Right lobe of liver (tissue), 6 donors: ENCODE measurements at regions not wholly inside any gene's neighbourhood (a gene's known extent, or its start where the extent isn't known, plus 50 kb on each side); places are given as distances from the start of the nearest gene placed in this dataset.
A peak's percentile ranks its signal among the peaks of the same experiment; 100 is the strongest.

Source experiments
- ATAC-seq, 4 donors: fragments of 200-7000 bp; cut with Tn5 transposase; one replicate each; pipeline ENCODE4 v1.9.1; 2020; ENCODE audit warnings: mild to moderate bottlenecking in 4 of 4, moderate library complexity in 4 of 4
- DNase-seq, 3 donors: peaks; one replicate each; pipeline ENCODE4 v3.0.0-alpha.2; 2020
- H3K27ac ChIP-seq, 3 donors: fragments of 200-600 bp; one replicate each; pipeline ENCODE4 v1.8.0; 2022
- H3K27me3 ChIP-seq, 2 donors: fragments of 200-600 bp; one replicate each; pipeline ENCODE4 v1.8.0; 2022
- H3K36me3 ChIP-seq, 4 donors: fragments of 200-600 bp; sonication (generic) in 1 of 4; one replicate each; pipeline versions ENCODE4 v1.5.1 to v1.8.0; 2017 to 2022; ENCODE audit warnings: control low read depth in 1 of 4
- H3K4me1 ChIP-seq, 4 donors: fragments of 200-600 bp; sonication (generic) in 1 of 4; one replicate each; pipeline versions ENCODE4 v1.5.1 to v1.8.0; 2017 to 2022; ENCODE audit warnings: control low read depth in 1 of 4
- H3K4me3 ChIP-seq, 3 donors: fragments of 200-600 bp; one replicate each; pipeline ENCODE4 v1.8.0; 2022
- H3K9me3 ChIP-seq, 4 donors: fragments of 200-600 bp; sonication (generic) in 1 of 4; one replicate each; pipeline versions ENCODE4 v1.5.1 to v1.8.0; 2017 to 2022; ENCODE audit warnings: control low read depth in 1 of 4
- POLR2A ChIP-seq: fragments of 450-650 bp; IDR thresholded peaks from one replicate; pipeline ENCODE4 v1.6.1; 2017; ENCODE audit warnings: antibody characterized with exemption, mild to moderate bottlenecking
- WGBS: methylation state at CpG from one replicate; pipeline ENCODE4 v1.1.6; 2018; ENCODE audit warnings: low coverage, low lambda C conversion rate; ENCODE audit not compliant: insufficient coverage; ENCODE audit errors: missing lambda C conversion rate; 5-methylcytosine and 5-hydroxymethylcytosine counted together
- intact Hi-C, 2 donors: fragments of 100-400 bp; cut with DNase I; formaldehyde crosslinking; loops; one replicate each; pipeline versions ENCODE4 v1.11.2 to v1.14.1; 2022
- TF ChIP-seq, protein P1 (sequence below), 4 donors: fragments of 200-600 bp in 3 of 4; fragments of 450-650 bp in 1 of 4; IDR thresholded peaks; one replicate each; pipeline versions ENCODE4 v1.5.1 to v1.8.0; 2016 to 2022; ENCODE audit warnings: antibody characterized with exemption in 4 of 4, mild to moderate bottlenecking in 2 of 4
- donor health status: DM: no; HTN: yes; CAD: no.
- donor health status: DM: no; HTN: no; CAD: no.
- donor health status: DM: no; HTN: no; CAD: no.
- donor health status: DM: no; HTN: yes; CAD: no.
- donor health status: DM: no; HTN: yes; CAD: no.

DNA sequence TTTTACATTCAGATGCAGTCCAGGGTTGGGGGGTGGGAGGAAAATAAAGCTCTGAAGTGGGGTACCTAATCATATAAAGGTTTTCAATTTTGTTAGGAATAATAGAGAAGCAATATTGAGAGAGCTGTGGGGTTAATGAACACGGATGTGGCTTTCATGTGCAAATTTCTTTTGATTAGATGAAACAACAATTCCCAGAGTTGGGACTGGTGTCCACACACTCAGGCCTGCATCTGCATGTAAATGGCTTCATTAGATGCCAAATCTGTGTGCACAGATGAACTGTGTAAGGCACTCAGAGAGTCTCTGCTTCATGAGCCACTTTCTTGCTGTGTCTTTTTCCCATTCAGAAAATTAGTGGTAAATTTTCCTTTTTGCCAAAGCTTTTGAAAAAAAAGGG is 377.1 kb upstream of the NOVA1 start:
- Histone ChIP-seq H3K4me3 (no peak overlapping the region), H3K27me3 (peaks cover 0 to 4% of the 10 kb centered on the region in 2 donors), H3K27ac (no peak overlapping the region), H3K36me3 (no peaks in the 10 kb centered on the region), H3K9me3 (peaks cover 0 to 2% (median 0%) of the 10 kb centered on the region in 4 donors), H3K4me1 (no peaks in the 10 kb centered on the region)
- no peak for DNase-seq
- WGBS, result 29% methylated on average over 1 of the region's 1 CpG
- intact Hi-C loops, result no loop called here
- no peak for TF ChIP-seq POLR2A
- TF ChIP-seq, protein P1, sequence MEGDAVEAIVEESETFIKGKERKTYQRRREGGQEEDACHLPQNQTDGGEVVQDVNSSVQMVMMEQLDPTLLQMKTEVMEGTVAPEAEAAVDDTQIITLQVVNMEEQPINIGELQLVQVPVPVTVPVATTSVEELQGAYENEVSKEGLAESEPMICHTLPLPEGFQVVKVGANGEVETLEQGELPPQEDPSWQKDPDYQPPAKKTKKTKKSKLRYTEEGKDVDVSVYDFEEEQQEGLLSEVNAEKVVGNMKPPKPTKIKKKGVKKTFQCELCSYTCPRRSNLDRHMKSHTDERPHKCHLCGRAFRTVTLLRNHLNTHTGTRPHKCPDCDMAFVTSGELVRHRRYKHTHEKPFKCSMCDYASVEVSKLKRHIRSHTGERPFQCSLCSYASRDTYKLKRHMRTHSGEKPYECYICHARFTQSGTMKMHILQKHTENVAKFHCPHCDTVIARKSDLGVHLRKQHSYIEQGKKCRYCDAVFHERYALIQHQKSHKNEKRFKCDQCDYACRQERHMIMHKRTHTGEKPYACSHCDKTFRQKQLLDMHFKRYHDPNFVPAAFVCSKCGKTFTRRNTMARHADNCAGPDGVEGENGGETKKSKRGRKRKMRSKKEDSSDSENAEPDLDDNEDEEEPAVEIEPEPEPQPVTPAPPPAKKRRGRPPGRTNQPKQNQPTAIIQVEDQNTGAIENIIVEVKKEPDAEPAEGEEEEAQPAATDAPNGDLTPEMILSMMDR (IDR thresholded peaks at IDR 0.05), result no peak
- no peak for ATAC-seq

DNA sequence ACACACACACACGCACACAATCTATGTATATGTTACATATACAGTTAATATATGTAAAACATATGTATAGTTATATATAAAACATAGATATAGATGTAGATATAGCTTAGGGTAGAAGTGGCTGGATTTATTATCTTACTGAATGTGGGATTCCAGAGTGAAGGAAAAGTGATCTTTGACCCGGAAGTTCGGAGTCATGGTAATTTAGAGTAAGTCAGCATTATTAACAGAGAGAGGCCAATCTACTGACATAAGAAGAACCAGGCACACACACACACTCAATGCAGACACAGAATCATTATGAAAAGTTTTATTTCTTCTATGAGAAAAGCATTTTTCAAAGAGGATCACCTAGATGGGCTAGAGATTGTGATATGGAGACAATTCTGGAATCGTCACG is 384.2 kb upstream of the NOVA1 start:
- TF ChIP-seq POLR2A, result no peak
- TF ChIP-seq, protein P1 (IDR thresholded peaks at IDR 0.05), result no peak
- Histone ChIP-seq H3K27ac (no peak overlapping the region), H3K4me1 (no peaks in the 10 kb centered on the region), H3K4me3 (no peak overlapping the region), H3K36me3 (no peaks in the 10 kb centered on the region), H3K9me3 (peaks cover 0 to 2% (median 0%) of the 10 kb centered on the region in 4 donors), H3K27me3 (peaks cover 0 to 4% of the 10 kb centered on the region in 2 donors)
- DNase-seq, result no peak
- intact Hi-C loops, result no loop called here
- ATAC-seq, result no peak
- WGBS, result 70% methylated on average over 5 of the region's 5 CpGs

DNA sequence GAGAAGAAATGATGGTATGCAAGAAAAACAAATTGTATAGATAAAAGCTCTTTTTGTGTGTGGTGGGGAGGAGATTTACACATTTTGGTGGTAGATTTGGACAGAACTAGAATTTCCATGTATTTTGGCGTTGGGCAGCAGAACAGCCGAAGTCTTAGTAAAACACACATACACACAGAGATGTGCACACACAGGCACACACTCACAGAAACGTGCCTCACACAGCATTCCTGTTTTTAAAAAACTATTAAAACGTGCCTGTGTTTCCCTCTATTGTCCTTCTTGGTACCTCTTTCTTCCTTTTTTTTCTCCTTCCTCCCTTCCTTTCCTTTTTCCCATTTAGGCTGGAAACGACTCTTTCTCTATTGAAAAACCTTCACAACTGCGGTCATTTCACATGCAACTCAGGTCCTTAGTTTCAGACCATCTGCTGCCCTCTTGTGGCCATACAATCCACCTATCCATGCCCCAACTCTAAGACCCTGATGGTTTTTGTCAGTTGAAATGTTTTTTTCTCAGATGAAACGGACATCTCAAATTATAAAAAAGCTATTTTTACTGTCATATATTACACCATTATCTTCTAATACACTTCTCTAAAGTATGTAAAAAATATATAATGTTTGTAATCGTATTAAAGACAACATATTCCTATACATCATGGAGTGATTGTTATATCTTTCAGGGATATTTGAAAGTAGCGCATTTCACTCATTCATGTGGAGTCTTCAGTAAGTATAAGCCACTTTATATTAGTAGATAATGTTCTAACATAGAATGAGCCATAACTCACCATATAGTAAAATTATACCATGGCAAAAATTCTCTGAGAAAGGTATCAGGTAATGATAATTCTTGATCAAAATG is 386.7 kb upstream of the NOVA1 start:
- Histone ChIP-seq H3K9me3 (no peaks in the 10 kb centered on the region), H3K27ac (no peak overlapping the region), H3K27me3 (no peaks in the 10 kb centered on the region), H3K4me1 (no peaks in the 10 kb centered on the region), H3K4me3 (no peak overlapping the region), H3K36me3 (no peaks in the 10 kb centered on the region)
- TF ChIP-seq POLR2A, result no peak
- TF ChIP-seq, protein P1 (IDR thresholded peaks at IDR 0.05), result peak; percentile 62 to 83 (median 78)
- 21% methylated on average over 9 of the region's 9 CpGs for WGBS
- ATAC-seq (peak; percentile 88 to 96 (median 89)), DNase-seq (peak in 2 of 3 donors; percentile 33 to 52)
- intact Hi-C loops, result no loop called here

DNA sequence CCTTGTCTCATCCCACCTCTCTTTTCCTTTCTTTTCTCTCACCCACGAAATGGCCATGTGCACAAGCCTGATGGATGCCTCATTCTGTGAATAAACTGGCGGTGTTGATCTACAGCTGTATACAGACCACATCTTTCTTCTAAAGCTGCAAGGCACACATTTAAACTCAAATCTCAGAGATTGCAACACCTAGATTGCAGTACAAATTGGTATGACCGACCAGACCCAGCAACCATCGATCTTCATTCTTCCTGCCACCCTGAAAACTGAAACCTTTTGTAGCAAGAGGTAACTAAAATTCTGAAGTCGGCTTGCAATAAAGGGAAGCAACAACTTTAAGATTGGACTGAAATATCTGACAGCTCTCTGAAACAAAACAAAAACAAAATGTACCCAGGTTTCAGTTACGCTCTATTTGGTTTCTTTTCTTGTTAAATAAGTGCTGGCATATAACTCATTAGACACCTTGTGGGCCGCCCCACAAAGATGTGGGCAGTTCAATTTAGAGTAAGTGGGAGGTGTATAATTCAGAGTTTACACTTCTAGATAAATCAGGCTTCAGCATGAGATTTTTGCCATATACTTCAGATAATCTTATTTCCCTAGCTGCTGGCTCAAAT is 390.0 kb upstream of the NOVA1 start:
- H3K27me3 ChIP-seq, result no peaks in the 10 kb centered on the region
- TF ChIP-seq POLR2A, result no peak
- TF ChIP-seq, protein P1 (IDR thresholded peaks at IDR 0.05), result no peak
- intact Hi-C loops, result no loop called here
- WGBS, result 50% methylated on average over 7 of the region's 7 CpGs
- no peaks in the 10 kb centered on the region for H3K36me3 ChIP-seq
- no peak overlapping the region for H3K27ac ChIP-seq
- DNase-seq (no peak), ATAC-seq (no peak)
- no peak overlapping the region for H3K4me3 ChIP-seq
- no peaks in the 10 kb centered on the region for H3K4me1 ChIP-seq
- no peaks in the 10 kb centered on the region for H3K9me3 ChIP-seq
